Calu3 (cell line): ENCODE measurements at regions not wholly inside any gene's neighbourhood (a gene's known extent, or its start where the extent isn't known, plus 50 kb on each side); places are given as distances from the start of the nearest gene placed in this dataset.

Experiments
- BruUV-seq: library from RNA; stranded (reverse); fragments of 400-500 nt; replicated peaks from 2 replicates; lab custom pipeline; 2021; lab: Mats Ljungman, UMichigan
- CTCF ChIA-PET: fragments of 300-600 bp; sonication (Branson Sonifier 250); formaldehyde crosslinking; loops from one replicate; lab custom pipeline; 2022; ENCODE audit warnings: antibody characterized with exemption; lab: Charles Lee
- DNase-seq: peaks from one replicate; pipeline ENCODE4 v3.0.0; 2022
- H3K27ac Mint-ChIP-seq: one replicate; pipeline ENCODE4 v1.8.0; 2022; ENCODE audit warnings: mixed read lengths; ENCODE audit not compliant: unreplicated experiment
- H3K27me3 Mint-ChIP-seq: one replicate; pipeline ENCODE4 v1.8.0; 2022; ENCODE audit warnings: mixed read lengths; ENCODE audit not compliant: unreplicated experiment
- H3K36me3 Mint-ChIP-seq: one replicate; pipeline ENCODE4 v1.8.0; 2022; ENCODE audit warnings: mild to moderate bottlenecking, moderate library complexity, mixed read lengths; ENCODE audit not compliant: insufficient read depth, unreplicated experiment
- H3K4me1 Mint-ChIP-seq: one replicate; pipeline ENCODE4 v1.8.0; 2022; ENCODE audit warnings: mild to moderate bottlenecking, low read depth, mixed read lengths; ENCODE audit not compliant: unreplicated experiment
- H3K4me3 Mint-ChIP-seq: one replicate; pipeline ENCODE4 v1.8.0; 2022; ENCODE audit warnings: mild to moderate bottlenecking, low read depth, moderate library complexity, mixed read lengths; ENCODE audit not compliant: unreplicated experiment
- H3K9me3 Mint-ChIP-seq: one replicate; pipeline ENCODE4 v1.8.0; 2022; ENCODE audit warnings: low read depth, mixed read lengths; ENCODE audit not compliant: unreplicated experiment
- CTCF ChIP-seq: fragments of 200-600 bp; IDR thresholded peaks from one replicate; pipeline ENCODE4 v1.8.0; 2022; ENCODE audit warnings: antibody characterized with exemption; ENCODE audit not compliant: unreplicated experiment
- intact Hi-C: fragments of 100-400 bp; cut with micrococcal nuclease; formaldehyde crosslinking; loops from one replicate; pipeline ENCODE4 v1.10.0; 2022; ENCODE audit not compliant: unreplicated experiment

GRCh38 chr1:58089898-58090534 lies 456.5 kb downstream of the OMA1 start:
- CTCF ChIA-PET, result no interaction called here
- Mint-ChIP-seq H3K36me3 (no peaks in the 10 kb centered on the region), H3K4me3 (no peak overlapping the region), H3K4me1 (no peaks in the 10 kb centered on the region), H3K27ac (no peak overlapping the region), H3K27me3 (no peaks in the 10 kb centered on the region), H3K9me3 (peaks cover 6% of the 10 kb centered on the region)
- no peak for TF ChIP-seq CTCF
- no peak for DNase-seq
- intact Hi-C loops, result no loop called here
- no TSS peak for BruUV-seq

GRCh38 chr1:58084266-58084665 lies 462.3 kb downstream of the OMA1 start:
- intact Hi-C loops, result no loop called here
- TF ChIP-seq CTCF, result no peak
- CTCF ChIA-PET, result no interaction called here
- Mint-ChIP-seq H3K27me3 (no peaks in the 10 kb centered on the region), H3K4me3 (no peak overlapping the region), H3K27ac (no peak overlapping the region), H3K4me1 (no peaks in the 10 kb centered on the region), H3K36me3 (no peaks in the 10 kb centered on the region), H3K9me3 (peaks cover 6% of the 10 kb centered on the region)
- DNase-seq, result no peak
- BruUV-seq, result no TSS peak

GRCh38 chr1:58082596-58082995 lies 463.9 kb downstream of the OMA1 start:
- H3K36me3 Mint-ChIP-seq, result no peaks in the 10 kb centered on the region
- no peak for DNase-seq
- no peak overlapping the region for H3K4me3 Mint-ChIP-seq
- TF ChIP-seq CTCF, result no peak
- CTCF ChIA-PET, result no interaction called here
- no TSS peak for BruUV-seq
- intact Hi-C loops, result no loop called here
- no peaks in the 10 kb centered on the region for H3K27me3 Mint-ChIP-seq
- H3K4me1 Mint-ChIP-seq, result peaks cover under 1% of the 10 kb centered on the region
- peaks cover 9% of the 10 kb centered on the region for H3K9me3 Mint-ChIP-seq
- H3K27ac Mint-ChIP-seq, result no peak overlapping the region

- H3K27ac Mint-ChIP-seq, result no peak overlapping the region
- no peak for TF ChIP-seq CTCF
- no peaks in the 10 kb centered on the region for H3K27me3 Mint-ChIP-seq
- peaks cover 23% of the 10 kb centered on the region for H3K4me1 Mint-ChIP-seq
- no TSS peak for BruUV-seq
- H3K9me3 Mint-ChIP-seq, result peaks cover 3% of the 10 kb centered on the region
- H3K36me3 Mint-ChIP-seq, result no peaks in the 10 kb centered on the region
- H3K4me3 Mint-ChIP-seq, result no peak overlapping the region
- no peak for DNase-seq
- CTCF ChIA-PET, result interaction anchor here (1.3 kb wide), 1 partner anchor 67 kb away, joined by 3 read pairs; no protein-coding TSS in a partner anchor
- intact Hi-C loops, result no loop called here
Observed at GRCh38 chr1:58076258-58076657, 470.3 kb downstream of the OMA1 start.
